Cardiac fibroblast (primary cell): ENCODE measurements at regions not wholly inside any gene's neighbourhood (a gene's known extent, or its start where the extent isn't known, plus 50 kb on each side); places are given as distances from the start of the nearest gene placed in this dataset.

Experiments
- DNase-seq, 2 donors: peaks; one replicate each; pipeline versions ENCODE4 v3.0.0 to v3.0.0-alpha.2; 2010; ENCODE audit warnings: low read depth in 2 of 2
- H3K4me3 ChIP-seq, 2 donors: replicated peaks in 1 of 2; 1 replicate in 1 of 2; 2 replicates in 1 of 2; pipeline ENCODE4 v1.5.1; 2011; ENCODE audit warnings: low read depth in 2 of 2, low read length in 2 of 2, mild to moderate bottlenecking in 2 of 2, moderate library complexity in 1 of 2
- TF ChIP-seq, protein P1 (sequence below): IDR thresholded peaks from one replicate; pipeline ENCODE4 v1.5.1; 2011; ENCODE audit warnings: low read depth, mild to moderate bottlenecking, low read length, inconsistent platforms

DNA sequence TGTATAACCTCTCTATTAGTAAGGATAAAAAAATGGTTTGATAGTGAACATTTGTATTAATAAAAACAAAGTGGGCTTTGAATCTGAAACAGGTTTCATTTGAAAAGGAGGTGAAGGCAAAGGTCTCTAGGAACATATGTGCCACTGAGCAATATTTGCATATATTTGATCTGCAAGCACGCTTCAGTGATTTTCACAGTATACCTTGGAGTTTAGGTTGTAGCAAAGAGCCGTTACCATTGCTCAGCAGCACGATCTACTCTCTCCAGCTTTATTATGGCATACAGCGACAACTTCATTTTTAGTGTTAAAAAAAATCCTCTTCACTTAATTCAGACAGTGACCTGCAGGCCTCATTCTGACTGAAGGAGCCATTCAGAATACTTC, 75.8 kb upstream of the ZEB2 start:
- no peak overlapping the region for H3K4me3 ChIP-seq
- TF ChIP-seq, protein P1, sequence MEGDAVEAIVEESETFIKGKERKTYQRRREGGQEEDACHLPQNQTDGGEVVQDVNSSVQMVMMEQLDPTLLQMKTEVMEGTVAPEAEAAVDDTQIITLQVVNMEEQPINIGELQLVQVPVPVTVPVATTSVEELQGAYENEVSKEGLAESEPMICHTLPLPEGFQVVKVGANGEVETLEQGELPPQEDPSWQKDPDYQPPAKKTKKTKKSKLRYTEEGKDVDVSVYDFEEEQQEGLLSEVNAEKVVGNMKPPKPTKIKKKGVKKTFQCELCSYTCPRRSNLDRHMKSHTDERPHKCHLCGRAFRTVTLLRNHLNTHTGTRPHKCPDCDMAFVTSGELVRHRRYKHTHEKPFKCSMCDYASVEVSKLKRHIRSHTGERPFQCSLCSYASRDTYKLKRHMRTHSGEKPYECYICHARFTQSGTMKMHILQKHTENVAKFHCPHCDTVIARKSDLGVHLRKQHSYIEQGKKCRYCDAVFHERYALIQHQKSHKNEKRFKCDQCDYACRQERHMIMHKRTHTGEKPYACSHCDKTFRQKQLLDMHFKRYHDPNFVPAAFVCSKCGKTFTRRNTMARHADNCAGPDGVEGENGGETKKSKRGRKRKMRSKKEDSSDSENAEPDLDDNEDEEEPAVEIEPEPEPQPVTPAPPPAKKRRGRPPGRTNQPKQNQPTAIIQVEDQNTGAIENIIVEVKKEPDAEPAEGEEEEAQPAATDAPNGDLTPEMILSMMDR: no peak
- DNase-seq: no peak

DNA sequence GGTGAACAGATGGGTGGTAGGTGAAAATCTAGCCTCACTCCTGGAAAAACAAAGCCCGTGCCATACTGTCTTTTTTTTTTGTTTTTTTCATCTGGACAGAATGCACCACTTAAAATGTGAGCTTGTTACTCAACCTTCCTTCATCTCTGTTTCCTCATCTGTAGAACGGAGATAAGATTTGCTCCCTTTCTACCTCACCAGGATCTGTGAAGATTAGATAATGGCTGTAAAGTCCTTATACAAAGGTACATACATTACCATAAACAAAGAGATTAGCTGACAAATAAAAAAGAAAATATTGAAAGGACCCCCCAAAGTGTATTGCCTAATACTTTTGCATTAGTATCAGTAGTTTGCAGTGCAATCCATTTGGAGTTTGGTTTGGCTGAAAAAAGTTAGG, 75.4 kb upstream of the ZEB2 start:
- TF ChIP-seq, protein P1: no peak
- no peak overlapping the region for H3K4me3 ChIP-seq
- DNase-seq: no peak

DNA sequence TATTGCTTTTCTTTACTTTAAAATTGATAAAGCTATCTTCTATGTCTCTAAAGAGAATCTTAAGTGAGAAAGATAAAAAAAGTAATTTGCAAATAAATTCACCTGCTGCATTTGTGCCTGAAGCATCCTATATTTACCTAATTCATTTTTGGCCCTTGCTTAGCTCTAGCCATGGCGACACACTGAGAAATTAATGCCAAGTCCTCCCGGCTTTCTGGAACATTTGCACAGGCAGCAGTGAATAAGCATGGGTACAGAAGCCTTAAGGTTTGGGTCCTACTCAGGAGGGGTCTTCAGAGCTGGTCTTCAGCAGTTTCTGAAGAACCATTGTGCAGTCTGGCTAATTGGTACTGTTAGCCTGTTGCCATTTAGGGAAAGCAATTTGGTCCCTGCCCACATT, 73.9 kb upstream of the ZEB2 start:
- no peak for DNase-seq
- TF ChIP-seq, protein P1: no peak
- H3K4me3 ChIP-seq: no peak overlapping the region

DNA sequence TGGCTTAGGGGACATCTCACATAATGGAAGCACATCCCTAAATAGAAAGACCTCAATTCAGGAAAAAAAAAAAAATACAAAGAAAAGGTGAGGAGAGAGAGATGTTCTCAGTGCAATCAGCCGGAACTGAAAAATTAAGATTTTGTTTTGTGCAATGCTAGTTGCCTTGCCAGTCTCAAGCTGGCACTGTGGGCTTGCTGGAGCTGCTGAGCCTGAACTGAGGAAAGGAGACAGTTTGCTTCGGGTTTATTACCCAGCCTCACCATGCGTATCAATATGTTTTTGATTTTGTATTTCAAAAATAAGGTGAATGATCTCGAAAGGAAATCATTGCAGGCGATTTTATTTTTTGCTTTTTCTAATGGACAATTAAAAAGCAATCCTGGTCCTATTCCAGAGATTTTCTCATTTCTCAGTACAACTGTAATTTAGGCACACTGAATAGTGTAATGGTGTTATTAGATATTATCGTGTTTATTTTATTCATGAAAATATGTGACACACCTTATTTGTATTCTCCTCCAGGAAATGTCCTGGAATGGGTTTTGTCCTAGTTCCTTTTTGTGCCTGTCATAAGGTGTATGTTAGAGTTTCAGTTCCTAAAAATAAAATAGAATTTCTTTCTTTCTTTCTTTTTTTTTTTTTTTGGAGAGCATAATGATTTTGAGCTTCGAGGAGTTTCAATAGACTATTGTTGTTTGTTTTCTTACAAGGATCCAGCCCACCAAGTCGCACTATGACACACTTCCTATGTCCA, 72.8 kb upstream of the ZEB2 start:
- no peak overlapping the region for H3K4me3 ChIP-seq
- TF ChIP-seq, protein P1: no peak
- DNase-seq: no peak

DNA sequence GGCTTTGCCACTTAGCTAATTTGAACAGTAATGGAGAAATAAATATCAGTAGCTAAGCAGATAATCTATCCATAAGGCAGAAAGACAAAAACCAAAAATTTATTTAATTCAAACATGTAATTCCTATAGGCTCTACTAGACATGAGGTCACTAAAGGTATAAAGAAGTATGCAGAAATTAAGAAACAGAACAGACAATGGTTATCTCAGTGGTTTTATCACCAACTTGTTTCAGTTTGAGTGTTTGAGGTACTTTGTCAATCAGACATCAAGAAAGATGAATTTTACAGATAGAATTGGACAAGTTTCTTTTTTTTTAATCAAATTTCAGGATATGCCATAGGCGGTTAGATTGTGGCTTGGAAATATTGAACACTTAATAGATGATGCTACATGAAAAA, 67.4 kb upstream of the ZEB2 start:
- H3K4me3 ChIP-seq: no peak overlapping the region
- no peak for DNase-seq
- TF ChIP-seq, protein P1: no peak

DNA sequence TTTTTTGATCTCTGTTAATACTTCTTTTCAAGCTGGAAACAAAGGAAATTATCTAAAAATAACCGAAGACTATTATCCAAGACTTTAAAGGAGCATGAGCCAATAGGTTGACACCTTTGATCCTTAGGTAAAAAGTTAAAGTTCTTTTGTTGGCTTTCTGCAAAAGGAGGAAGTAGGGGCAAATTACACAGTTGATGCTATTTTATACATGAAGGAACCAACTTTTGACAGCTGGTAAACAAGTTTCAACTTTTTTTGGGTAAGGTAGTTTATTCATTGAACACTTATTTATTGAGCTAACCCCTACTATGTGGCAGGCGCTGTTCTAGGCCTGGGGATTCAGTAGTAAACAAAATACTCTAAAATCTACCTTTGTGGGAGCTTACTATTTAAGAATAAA, 66.6 kb upstream of the ZEB2 start:
- TF ChIP-seq, protein P1: no peak
- no peak for DNase-seq
- no peak overlapping the region for H3K4me3 ChIP-seq
